ENCODE measurements at regions not wholly inside any gene's neighbourhood (a gene's known extent, or its start where the extent isn't known, plus 50 kb on each side); places are given as distances from the start of the nearest gene placed in this dataset.

DNA sequence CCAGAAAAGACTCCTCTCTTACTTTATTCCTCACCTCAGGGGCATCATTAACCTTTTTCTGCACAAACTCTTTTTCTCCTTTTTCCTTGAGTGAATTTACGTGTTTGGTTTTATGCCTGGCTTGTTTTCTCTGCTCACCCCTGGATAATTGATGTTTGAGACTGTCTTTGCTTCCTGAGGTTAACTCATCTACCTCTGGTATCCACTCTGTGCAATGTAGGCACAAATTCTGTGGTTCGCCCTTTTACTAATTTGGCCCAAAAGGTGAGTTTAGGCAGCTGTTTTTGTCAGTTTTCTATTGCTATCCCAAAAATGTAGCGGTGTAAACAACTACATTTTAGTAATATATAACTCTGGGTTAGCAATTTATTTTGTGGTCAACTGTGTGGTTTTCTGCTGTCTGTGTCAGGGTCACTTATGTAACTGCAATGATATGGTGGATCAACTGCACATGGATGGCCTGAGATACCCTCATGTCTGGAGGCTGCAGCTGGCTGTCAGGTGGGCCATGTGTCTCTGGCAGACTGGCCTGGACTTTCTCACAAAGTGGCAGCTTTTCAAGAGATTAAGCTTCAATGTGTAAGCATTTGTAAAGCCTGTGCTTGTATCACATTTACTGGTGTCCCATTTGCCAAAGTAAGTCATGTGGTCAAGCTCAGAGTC lies 329.7 kb downstream of the FSIP2 start:
- DNase-seq = no peak
- Histone ChIP-seq H3K27me3 (replicated peaks in 1 of 7) (no peaks in the 10 kb centered on the region), H3K9me3 (peaks cover 0 to 7% (median 0%) of the 10 kb centered on the region in 8 donors), H3K4me3 (no peak overlapping the region), H3K36me3 (no peaks in the 10 kb centered on the region), H3K27ac (no peak overlapping the region), H3K4me1 (no peaks in the 10 kb centered on the region)
- no peak for TF ChIP-seq POLR2A (IDR thresholded peaks at IDR 0.05)
- no peak for TF ChIP-seq POLR2AphosphoS5 (IDR thresholded peaks at IDR 0.05)
- TF ChIP-seq, protein P1, sequence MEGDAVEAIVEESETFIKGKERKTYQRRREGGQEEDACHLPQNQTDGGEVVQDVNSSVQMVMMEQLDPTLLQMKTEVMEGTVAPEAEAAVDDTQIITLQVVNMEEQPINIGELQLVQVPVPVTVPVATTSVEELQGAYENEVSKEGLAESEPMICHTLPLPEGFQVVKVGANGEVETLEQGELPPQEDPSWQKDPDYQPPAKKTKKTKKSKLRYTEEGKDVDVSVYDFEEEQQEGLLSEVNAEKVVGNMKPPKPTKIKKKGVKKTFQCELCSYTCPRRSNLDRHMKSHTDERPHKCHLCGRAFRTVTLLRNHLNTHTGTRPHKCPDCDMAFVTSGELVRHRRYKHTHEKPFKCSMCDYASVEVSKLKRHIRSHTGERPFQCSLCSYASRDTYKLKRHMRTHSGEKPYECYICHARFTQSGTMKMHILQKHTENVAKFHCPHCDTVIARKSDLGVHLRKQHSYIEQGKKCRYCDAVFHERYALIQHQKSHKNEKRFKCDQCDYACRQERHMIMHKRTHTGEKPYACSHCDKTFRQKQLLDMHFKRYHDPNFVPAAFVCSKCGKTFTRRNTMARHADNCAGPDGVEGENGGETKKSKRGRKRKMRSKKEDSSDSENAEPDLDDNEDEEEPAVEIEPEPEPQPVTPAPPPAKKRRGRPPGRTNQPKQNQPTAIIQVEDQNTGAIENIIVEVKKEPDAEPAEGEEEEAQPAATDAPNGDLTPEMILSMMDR (IDR thresholded peaks at IDR 0.05 in 8 of 11, conservative IDR thresholded peaks at IDR 0.05 in 3 of 11) = no peak
- intact Hi-C loops (cut with DNase I; ENCODE audit: low total_unique reads) = no loop called here
- 67 to 95% (median 90%) methylated on average over 3 of the region's 3 CpGs for WGBS, 5 donors

DNA sequence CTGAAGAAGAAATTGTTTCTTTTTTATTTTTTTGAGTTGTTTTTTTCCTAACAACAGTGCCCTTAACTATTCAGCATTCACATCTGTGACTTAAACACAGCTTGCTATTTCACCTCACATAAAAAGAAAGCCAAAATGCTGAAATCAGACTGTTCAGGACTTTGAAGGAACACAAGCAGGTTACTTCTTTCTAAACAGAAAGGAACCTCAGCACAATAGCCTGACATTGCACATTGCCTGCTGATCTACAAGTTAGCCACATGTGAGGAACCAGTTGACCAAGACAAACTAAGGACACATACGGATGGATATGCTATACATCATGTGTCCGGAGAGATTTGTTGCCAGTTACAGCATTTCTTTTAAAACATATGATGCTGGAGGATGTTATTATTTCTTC lies 331.1 kb downstream of the FSIP2 start:
- no peaks in the 10 kb centered on the region for H3K36me3 ChIP-seq
- no peak overlapping the region for H3K4me3 ChIP-seq
- peaks cover 0 to 7% (median 0%) of the 10 kb centered on the region in 8 donors for H3K9me3 ChIP-seq
- H3K27me3 ChIP-seq (replicated peaks in 1 of 7) = no peaks in the 10 kb centered on the region
- no peak overlapping the region for H3K27ac ChIP-seq
- no peak for DNase-seq
- 90 to 98% (median 93%) methylated on average over 2 of the region's 2 CpGs for WGBS, 5 donors
- intact Hi-C loops (cut with DNase I; ENCODE audit: low total_unique reads) = no loop called here
- TF ChIP-seq, protein P1 (IDR thresholded peaks at IDR 0.05 in 8 of 11, conservative IDR thresholded peaks at IDR 0.05 in 3 of 11) = no peak
- no peak for TF ChIP-seq POLR2AphosphoS5 (IDR thresholded peaks at IDR 0.05)
- no peak for TF ChIP-seq POLR2A (IDR thresholded peaks at IDR 0.05)
- no peaks in the 10 kb centered on the region for H3K4me1 ChIP-seq

DNA sequence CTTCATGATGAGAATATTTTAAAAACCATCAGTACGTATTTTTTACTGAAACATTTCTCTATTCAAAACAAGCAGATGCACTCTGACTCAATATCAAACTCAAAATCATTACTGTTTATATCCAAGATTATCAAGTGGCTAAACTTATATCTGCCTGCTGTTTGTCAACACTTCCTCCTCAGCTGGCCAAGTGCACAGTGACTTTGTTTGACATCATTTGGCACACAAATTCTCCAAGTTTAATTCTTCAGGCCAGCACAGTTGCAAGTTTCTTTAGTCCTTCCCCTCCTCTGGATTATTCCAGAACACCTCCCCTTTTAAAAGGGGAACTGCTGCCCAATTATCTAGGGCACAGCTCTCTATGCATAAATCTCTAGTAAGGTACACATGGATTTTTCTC lies 346.6 kb downstream of the FSIP2 start:
- no peak for DNase-seq
- 67 to 86% (median 80%) methylated on average over 1 of the region's 1 CpG for WGBS, 5 donors
- intact Hi-C loops (cut with DNase I; ENCODE audit: low total_unique reads) = no loop called here

DNA sequence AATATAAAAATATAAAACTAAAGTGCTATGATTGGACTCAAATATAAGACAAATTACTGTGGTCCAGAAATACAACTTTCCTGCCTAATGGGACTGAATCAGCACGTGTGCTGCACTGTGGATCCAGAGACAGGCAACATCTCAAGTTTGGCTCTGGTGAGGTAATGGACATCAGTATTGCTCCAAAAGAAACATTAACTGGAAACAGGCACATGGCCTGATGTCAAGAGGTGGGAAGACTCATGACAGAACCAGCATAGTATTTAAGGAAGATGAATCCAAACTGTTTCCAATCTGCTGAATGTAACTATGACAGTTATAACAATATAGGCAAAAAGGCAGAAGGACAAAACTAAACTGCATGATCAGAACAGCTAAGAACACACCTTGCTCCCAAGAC lies 354.6 kb downstream of the FSIP2 start:
- DNase-seq = no peak
- TF ChIP-seq, protein P1 (IDR thresholded peaks at IDR 0.05 in 8 of 11, conservative IDR thresholded peaks at IDR 0.05 in 3 of 11) = no peak
- TF ChIP-seq POLR2AphosphoS5 (IDR thresholded peaks at IDR 0.05) (no peak), POLR2A (IDR thresholded peaks at IDR 0.05) (no peak)
- Histone ChIP-seq H3K27me3 (replicated peaks in 1 of 7) (no peaks in the 10 kb centered on the region), H3K36me3 (no peaks in the 10 kb centered on the region), H3K4me1 (no peaks in the 10 kb centered on the region), H3K4me3 (no peak overlapping the region), H3K27ac (no peak overlapping the region), H3K9me3 (peaks cover 0 to 15% (median under 1%) of the 10 kb centered on the region in 8 donors)
- intact Hi-C loops (cut with DNase I; ENCODE audit: low total_unique reads) = no loop called here
- WGBS, 5 donors = 68 to 77% (median 73%) methylated on average over 1 of the region's 1 CpG

More for the DNA sequence above, 346.6 kb downstream of the FSIP2 start:
- no peaks in the 10 kb centered on the region for H3K27me3 ChIP-seq (replicated peaks in 1 of 7)
- no peak for TF ChIP-seq POLR2A (IDR thresholded peaks at IDR 0.05)
- no peak for TF ChIP-seq POLR2AphosphoS5 (IDR thresholded peaks at IDR 0.05)
- TF ChIP-seq, protein P1 (IDR thresholded peaks at IDR 0.05 in 8 of 11, conservative IDR thresholded peaks at IDR 0.05 in 3 of 11) = no peak
- peaks cover 0 to 12% (median 2%) of the 10 kb centered on the region in 8 donors for H3K9me3 ChIP-seq
- H3K4me3 ChIP-seq = no peak overlapping the region
- no peak overlapping the region for H3K27ac ChIP-seq
- H3K36me3 ChIP-seq = peaks cover 0 to 5% (median 0%) of the 10 kb centered on the region in 6 donors
- H3K4me1 ChIP-seq = no peaks in the 10 kb centered on the region

Measured in spleen (tissue), 11 donors.